ENCODE measurements at regions not wholly inside any gene's neighbourhood (a gene's known extent, or its start where the extent isn't known, plus 50 kb on each side); places are given as distances from the start of the nearest gene placed in this dataset.

- in situ Hi-C loops (cut with MboI; ENCODE audit: low sequenced_read_pairs) = no loop called here
Observed at GRCh38 chr2:177338177-177338721, 54.3 kb upstream of the AGPS start.

GRCh38 chr2:177340158-177340557 lies 52.4 kb upstream of the AGPS start:
- in situ Hi-C loops (cut with MboI; ENCODE audit: low sequenced_read_pairs) = no loop called here

- in situ Hi-C loops (cut with MboI; ENCODE audit: low sequenced_read_pairs) = no loop called here
Observed at GRCh38 chr2:177342736-177343135, 49.8 kb upstream of the AGPS start.

All from HL-60/S4 (cell line).